Astrocyte (in vitro differentiated cells and primary cell): ENCODE measurements at regions not wholly inside any gene's neighbourhood (a gene's known extent, or its start where the extent isn't known, plus 50 kb on each side); places are given as distances from the start of the nearest gene placed in this dataset.

Source experiments
- CTCF ChIP-seq: IDR thresholded peaks from 2 replicates; pipeline ENCODE4 v1.5.1; 2011; ENCODE audit warnings: low read depth, mild to moderate bottlenecking, inconsistent platforms, low read length, moderate library complexity; ENCODE audit not compliant: insufficient read depth
- EZH2 ChIP-seq: IDR thresholded peaks from 2 replicates; pipeline ENCODE4 v1.6.1; 2012; ENCODE audit warnings: mild to moderate bottlenecking, low read length, inconsistent platforms; ENCODE audit not compliant: insufficient read depth

DNA sequence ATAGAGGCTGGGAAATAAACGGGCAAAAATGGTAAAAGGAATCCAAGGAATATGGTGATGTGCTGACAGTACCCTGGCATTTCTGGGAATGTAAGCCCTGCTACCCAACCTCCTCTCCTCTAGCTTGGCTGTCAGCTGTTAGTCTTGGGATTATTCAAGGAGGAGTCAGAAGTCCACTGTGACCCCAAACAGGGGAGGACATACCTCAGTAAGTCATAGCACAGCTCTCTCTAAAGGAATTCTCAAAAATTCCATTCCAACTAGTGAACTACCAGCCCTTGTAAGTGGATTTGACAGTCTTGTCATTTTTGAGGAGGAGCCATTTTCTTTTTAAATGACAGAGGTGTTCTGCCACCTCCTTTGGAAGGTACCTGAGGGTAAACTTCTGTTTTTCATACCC is 207.5 kb downstream of the PDCD6IP start:
- no peak for TF ChIP-seq EZH2
- no peak for TF ChIP-seq CTCF
